Stimulated activated CD8-positive, alpha-beta memory T cell treated with anti-CD3 and anti-CD28 coated beads, Interleukin-4, amount 100 ng/mL, for 1 hour (primary cell): ENCODE measurements at regions not wholly inside any gene's neighbourhood (a gene's known extent, or its start where the extent isn't known, plus 50 kb on each side); places are given as distances from the start of the nearest gene placed in this dataset.

ENCODE experiments used
- DNase-seq, 2 donors: peaks; one replicate each; pipeline ENCODE4 v3.0.0-alpha.2; 2020; ENCODE audit warnings: low read depth in 2 of 2, low spot score in 1 of 2

- DNase-seq, result no peak
Measured at GRCh38 chr6:148271711-148272439, 70.8 kb upstream of the SASH1 start.

- DNase-seq, result no peak
Measured at GRCh38 chr6:148272597-148272996, 70.0 kb upstream of the SASH1 start.

GRCh38 chr6:148273962-148274752, 68.5 kb upstream of the SASH1 start:
- no peak for DNase-seq

- DNase-seq, result no peak
Measured at GRCh38 chr6:148274809-148275208, 67.8 kb upstream of the SASH1 start.

- DNase-seq, result no peak
Measured at GRCh38 chr6:148285205-148285604, 57.4 kb upstream of the SASH1 start.

GRCh38 chr6:148286563-148286962, 56.1 kb upstream of the SASH1 start:
- DNase-seq, result no peak

GRCh38 chr6:148287623-148288333, 54.9 kb upstream of the SASH1 start:
- DNase-seq, result no peak

GRCh38 chr6:148288541-148288940, 54.1 kb upstream of the SASH1 start:
- DNase-seq, result no peak

- no peak for DNase-seq
Measured at GRCh38 chr6:148289153-148289552, 53.5 kb upstream of the SASH1 start.

GRCh38 chr6:148291876-148292275, 50.8 kb upstream of the SASH1 start:
- DNase-seq, result no peak
